Gastrocnemius medialis (tissue), 4 donors: ENCODE measurements at regions not wholly inside any gene's neighbourhood (a gene's known extent, or its start where the extent isn't known, plus 50 kb on each side); places are given as distances from the start of the nearest gene placed in this dataset.

ENCODE experiments used
- ATAC-seq, 2 donors: fragments of 150-250 bp; one replicate each; pipeline ENCODE4 v1.9.1; 2016
- DNase-seq, 2 donors: peaks; one replicate each; pipeline ENCODE4 v3.0.0-alpha.2; 2019
- H3K27ac ChIP-seq, 4 donors: fragments of 200-600 bp; sonication (generic); 1 replicate in 1 of 4; 2 replicates in 3 of 4; pipeline ENCODE4 v1.5.1; 2016 to 2018; ENCODE audit warnings: mild to moderate bottlenecking in 2 of 4, moderate library complexity in 1 of 4
- H3K27me3 ChIP-seq, 3 donors: fragments of 200-600 bp; sonication (generic) in 2 of 3; 1 replicate in 1 of 3; 2 replicates in 2 of 3; pipeline versions ENCODE4 v1.5.1 to v1.6.0; 2016 to 2019; ENCODE audit warnings: mild to moderate bottlenecking in 1 of 3, moderate library complexity in 1 of 3
- H3K36me3 ChIP-seq, 2 donors: fragments of 200-600 bp; sonication (generic) in 1 of 2; one replicate each; pipeline ENCODE4 v1.5.1; 2017 to 2018
- H3K4me1 ChIP-seq, 2 donors: fragments of 200-600 bp; sonication (generic) in 1 of 2; one replicate each; pipeline ENCODE4 v1.5.1; 2016 to 2017; ENCODE audit warnings: mild to moderate bottlenecking in 2 of 2
- H3K4me3 ChIP-seq, 4 donors: fragments of 200-600 bp; sonication (generic) in 3 of 4; 1 replicate in 1 of 4; 2 replicates in 3 of 4; pipeline ENCODE4 v1.5.1; 2016 to 2019; ENCODE audit warnings: mild to moderate bottlenecking in 2 of 4
- H3K9me3 ChIP-seq, 3 donors: fragments of 200-600 bp; sonication (generic) in 2 of 3; 1 replicate in 1 of 3; 2 replicates in 2 of 3; pipeline ENCODE4 v1.5.1; 2016 to 2019
- POLR2A ChIP-seq, 2 donors: fragments of 450-650 bp; IDR thresholded peaks; one replicate each; pipeline ENCODE4 v1.6.1; 2017; ENCODE audit warnings: antibody characterized with exemption in 2 of 2, mild to moderate bottlenecking in 2 of 2, moderate library complexity in 2 of 2
- in situ Hi-C, 4 donors: fragments of 200-750 bp; cut with MboI; loops; one replicate each; pipeline versions ENCODE4 v1.15.0 to v1.8.0; 2017; ENCODE audit warnings: low sequenced_read_pairs in 4 of 4
- intact Hi-C: fragments of 100-400 bp; cut with DNase I; formaldehyde crosslinking; loops from one replicate; pipeline ENCODE4 v1.15.1; 2023; ENCODE audit warnings: low total_unique reads
- TF ChIP-seq, protein P1 (sequence below), 5 experiments: fragments of 450-650 bp in 3 of 5; fragments of 200-600 bp in 2 of 5; sonication (generic) in 2 of 5; IDR thresholded peaks in 4 of 5; conservative IDR thresholded peaks in 1 of 5; 1 replicate in 4 of 5; 2 replicates in 1 of 5; pipeline ENCODE4 v1.5.1; 2016 to 2019; ENCODE audit warnings: antibody characterized with exemption in 5 of 5, mild to moderate bottlenecking in 3 of 5, moderate library complexity in 3 of 5

DNA sequence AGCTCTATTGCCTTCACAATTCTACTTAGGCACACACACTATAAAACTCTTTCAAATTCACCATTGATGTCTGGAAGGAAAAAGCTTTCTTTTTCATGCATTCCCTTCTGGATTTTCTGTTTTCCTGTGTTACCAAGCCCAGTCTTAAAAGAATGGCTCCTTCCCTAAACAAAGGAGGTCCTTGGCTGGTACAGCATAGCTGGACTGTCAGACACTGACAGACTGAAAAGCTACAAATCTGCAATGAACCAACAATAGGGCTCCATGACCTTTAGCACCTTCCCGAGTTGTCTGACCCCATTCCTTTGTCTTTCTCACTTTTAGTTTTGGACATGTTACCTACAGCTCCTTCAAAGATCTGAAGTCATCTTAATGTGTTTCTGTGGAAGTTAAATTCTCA is 382.5 kb downstream of the TMEM161B start:
- Histone ChIP-seq H3K9me3 (no peaks in the 10 kb centered on the region), H3K36me3 (no peaks in the 10 kb centered on the region), H3K4me1 (no peaks in the 10 kb centered on the region), H3K4me3 (no peak overlapping the region), H3K27ac (no peak overlapping the region), H3K27me3 (no peaks in the 10 kb centered on the region)
- ATAC-seq = no peak
- in situ Hi-C loops = no loop called here
- intact Hi-C loops = no loop called here
- TF ChIP-seq, protein P1, sequence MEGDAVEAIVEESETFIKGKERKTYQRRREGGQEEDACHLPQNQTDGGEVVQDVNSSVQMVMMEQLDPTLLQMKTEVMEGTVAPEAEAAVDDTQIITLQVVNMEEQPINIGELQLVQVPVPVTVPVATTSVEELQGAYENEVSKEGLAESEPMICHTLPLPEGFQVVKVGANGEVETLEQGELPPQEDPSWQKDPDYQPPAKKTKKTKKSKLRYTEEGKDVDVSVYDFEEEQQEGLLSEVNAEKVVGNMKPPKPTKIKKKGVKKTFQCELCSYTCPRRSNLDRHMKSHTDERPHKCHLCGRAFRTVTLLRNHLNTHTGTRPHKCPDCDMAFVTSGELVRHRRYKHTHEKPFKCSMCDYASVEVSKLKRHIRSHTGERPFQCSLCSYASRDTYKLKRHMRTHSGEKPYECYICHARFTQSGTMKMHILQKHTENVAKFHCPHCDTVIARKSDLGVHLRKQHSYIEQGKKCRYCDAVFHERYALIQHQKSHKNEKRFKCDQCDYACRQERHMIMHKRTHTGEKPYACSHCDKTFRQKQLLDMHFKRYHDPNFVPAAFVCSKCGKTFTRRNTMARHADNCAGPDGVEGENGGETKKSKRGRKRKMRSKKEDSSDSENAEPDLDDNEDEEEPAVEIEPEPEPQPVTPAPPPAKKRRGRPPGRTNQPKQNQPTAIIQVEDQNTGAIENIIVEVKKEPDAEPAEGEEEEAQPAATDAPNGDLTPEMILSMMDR (IDR thresholded peaks at IDR 0.05 in 4 of 5, conservative IDR thresholded peaks at IDR 0.05 in 1 of 5) = no peak
- TF ChIP-seq POLR2A (IDR thresholded peaks at IDR 0.05) = no peak
- DNase-seq = no peak

- no peak for ATAC-seq
- no peak for DNase-seq
- Histone ChIP-seq H3K27me3 (no peaks in the 10 kb centered on the region), H3K36me3 (no peaks in the 10 kb centered on the region), H3K4me3 (no peak overlapping the region), H3K4me1 (no peaks in the 10 kb centered on the region), H3K27ac (no peak overlapping the region), H3K9me3 (no peaks in the 10 kb centered on the region)
- intact Hi-C loops (no loop called here), in situ Hi-C loops (no loop called here)
- TF ChIP-seq POLR2A (IDR thresholded peaks at IDR 0.05) = no peak
- TF ChIP-seq, protein P1 (IDR thresholded peaks at IDR 0.05 in 4 of 5, conservative IDR thresholded peaks at IDR 0.05 in 1 of 5) = no peak
Observed at GRCh38 chr5:87885758-87886157, 382.9 kb downstream of the TMEM161B start.

GRCh38 chr5:87877495-87877894 is 391.1 kb downstream of the TMEM161B start:
- intact Hi-C loops (no loop called here), in situ Hi-C loops (no loop called here)
- H3K27me3 ChIP-seq = no peaks in the 10 kb centered on the region
- H3K4me3 ChIP-seq = no peak overlapping the region
- H3K27ac ChIP-seq = no peak overlapping the region
- no peaks in the 10 kb centered on the region for H3K4me1 ChIP-seq
- H3K36me3 ChIP-seq = no peaks in the 10 kb centered on the region
- H3K9me3 ChIP-seq = no peaks in the 10 kb centered on the region
- ATAC-seq (no peak), DNase-seq (no peak)
- TF ChIP-seq POLR2A (IDR thresholded peaks at IDR 0.05) = no peak
- TF ChIP-seq, protein P1 (IDR thresholded peaks at IDR 0.05 in 4 of 5, conservative IDR thresholded peaks at IDR 0.05 in 1 of 5) = no peak

DNA sequence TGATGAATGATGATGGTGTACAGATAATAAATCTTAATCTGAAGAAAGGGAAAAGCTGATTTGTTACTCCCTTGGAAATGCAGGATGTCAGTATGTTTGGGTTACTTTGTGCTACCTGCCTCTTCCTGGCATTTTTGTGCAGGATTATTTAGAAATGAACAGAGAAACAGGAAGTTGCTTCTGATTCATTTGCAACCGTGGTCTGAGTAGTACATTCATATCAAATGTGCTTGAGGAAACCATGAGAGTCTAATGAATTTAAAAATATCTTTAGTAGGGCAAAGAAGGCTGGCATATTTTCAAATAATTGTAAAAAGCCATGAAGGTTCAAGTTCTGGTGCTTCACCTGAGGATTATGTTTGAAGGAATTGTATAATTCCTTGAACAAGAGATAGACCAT is 391.6 kb downstream of the TMEM161B start:
- no peaks in the 10 kb centered on the region for H3K4me1 ChIP-seq
- H3K36me3 ChIP-seq = no peaks in the 10 kb centered on the region
- in situ Hi-C loops = no loop called here
- H3K27ac ChIP-seq = no peak overlapping the region
- ATAC-seq (no peak), DNase-seq (no peak)
- no peaks in the 10 kb centered on the region for H3K9me3 ChIP-seq
- TF ChIP-seq, protein P1 (IDR thresholded peaks at IDR 0.05 in 4 of 5, conservative IDR thresholded peaks at IDR 0.05 in 1 of 5) = no peak
- TF ChIP-seq POLR2A (IDR thresholded peaks at IDR 0.05) = no peak
- H3K27me3 ChIP-seq = no peaks in the 10 kb centered on the region
- intact Hi-C loops = no loop called here
- no peak overlapping the region for H3K4me3 ChIP-seq

DNA sequence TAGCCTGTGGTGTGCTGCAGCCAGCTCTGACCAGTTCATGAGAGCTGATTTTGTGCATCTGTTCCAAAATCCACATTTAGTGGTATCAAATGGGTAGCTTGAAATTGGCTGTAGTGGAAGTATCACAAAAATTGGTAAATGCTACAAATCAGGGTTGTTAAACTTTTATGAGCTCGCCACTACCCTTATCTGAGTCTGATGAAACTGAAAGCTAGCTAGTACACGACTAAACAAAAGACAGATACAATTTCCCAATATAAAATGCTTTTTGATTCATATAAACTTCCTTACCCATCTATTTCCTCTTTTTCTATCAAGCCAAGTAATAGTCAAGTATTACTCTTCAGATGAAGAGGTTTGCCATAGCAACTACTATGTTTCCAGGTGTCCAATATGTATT is 392.0 kb downstream of the TMEM161B start:
- no peak for TF ChIP-seq POLR2A (IDR thresholded peaks at IDR 0.05)
- TF ChIP-seq, protein P1 (IDR thresholded peaks at IDR 0.05 in 4 of 5, conservative IDR thresholded peaks at IDR 0.05 in 1 of 5) = no peak
- DNase-seq (no peak), ATAC-seq (no peak)
- Histone ChIP-seq H3K27me3 (no peaks in the 10 kb centered on the region), H3K36me3 (no peaks in the 10 kb centered on the region), H3K4me3 (no peak overlapping the region), H3K9me3 (no peaks in the 10 kb centered on the region), H3K4me1 (no peaks in the 10 kb centered on the region), H3K27ac (no peak overlapping the region)
- intact Hi-C loops = no loop called here
- in situ Hi-C loops = no loop called here
